Activated T-helper 1 cell treated with anti-CD3 and anti-CD28 coated beads, Interleukin-12 subunit alpha, Interleukin-12 subunit beta, Interleukin-2, Interleukin-4 antibody, amounts not matched to agents 30 ng/mL and 10 ng/mL and 1 ng/mL, durations not matched to agents 14 hours and 24 hours and 36 hours (primary cell): ENCODE measurements at regions not wholly inside any gene's neighbourhood (a gene's known extent, or its start where the extent isn't known, plus 50 kb on each side); places are given as distances from the start of the nearest gene placed in this dataset.

Experiments
- DNase-seq: peaks from one replicate; pipeline ENCODE4 v3.0.0; 2021; ENCODE audit warnings: low spot score
- H3K27ac Mint-ChIP-seq: one replicate; pipeline ENCODE4 v1.8.0; 2021; ENCODE audit warnings: mild to moderate bottlenecking, mixed read lengths
- H3K27me3 Mint-ChIP-seq: one replicate; pipeline ENCODE4 v1.8.0; 2022; ENCODE audit warnings: mild to moderate bottlenecking, moderate library complexity, mixed read lengths; ENCODE audit not compliant: insufficient read depth
- H3K36me3 Mint-ChIP-seq: one replicate; pipeline ENCODE4 v1.8.0; 2021; ENCODE audit warnings: low read depth, mixed read lengths
- H3K4me1 Mint-ChIP-seq: one replicate; pipeline ENCODE4 v1.8.0; 2021; ENCODE audit warnings: low read depth, mixed read lengths
- H3K4me3 Mint-ChIP-seq: one replicate; pipeline ENCODE4 v1.8.0; 2021; ENCODE audit warnings: mild to moderate bottlenecking, moderate library complexity, mixed read lengths
- H3K9me3 Mint-ChIP-seq: one replicate; pipeline ENCODE4 v1.8.0; 2021; ENCODE audit warnings: mixed read lengths
- intact Hi-C: fragments of 100-400 bp; cut with micrococcal nuclease; formaldehyde crosslinking; loops from one replicate; pipeline ENCODE4 v1.15.1; 2024

- peaks cover 4% of the 10 kb centered on the region for H3K27me3 Mint-ChIP-seq
- peaks cover 1% of the 10 kb centered on the region for H3K36me3 Mint-ChIP-seq
- no peaks in the 10 kb centered on the region for H3K4me1 Mint-ChIP-seq
- no peak for DNase-seq
- intact Hi-C loops = no loop called here
- no peak overlapping the region for H3K27ac Mint-ChIP-seq
- H3K9me3 Mint-ChIP-seq = peaks cover 17% of the 10 kb centered on the region
- no peak overlapping the region for H3K4me3 Mint-ChIP-seq
Observed at GRCh38 chr5:81893961-81894360, 77.9 kb upstream of the ATG10 start.

GRCh38 chr5:81884871-81885270, 87.0 kb upstream of the ATG10 start:
- intact Hi-C loops = no loop called here
- peaks cover 9% of the 10 kb centered on the region for H3K9me3 Mint-ChIP-seq

GRCh38 chr5:81883371-81883770, 88.5 kb upstream of the ATG10 start:
- H3K4me1 Mint-ChIP-seq = no peaks in the 10 kb centered on the region
- H3K27ac Mint-ChIP-seq = no peak overlapping the region
- H3K4me3 Mint-ChIP-seq = no peak overlapping the region
- no peak for DNase-seq
- no peaks in the 10 kb centered on the region for H3K9me3 Mint-ChIP-seq
- H3K27me3 Mint-ChIP-seq = peaks cover 4% of the 10 kb centered on the region
- intact Hi-C loops = no loop called here
- no peaks in the 10 kb centered on the region for H3K36me3 Mint-ChIP-seq

More at GRCh38 chr5:81884871-81885270, 87.0 kb upstream of the ATG10 start:
- no peak overlapping the region for H3K4me3 Mint-ChIP-seq
- peaks cover 8% of the 10 kb centered on the region for H3K27me3 Mint-ChIP-seq
- no peak for DNase-seq
- no peak overlapping the region for H3K27ac Mint-ChIP-seq
- no peaks in the 10 kb centered on the region for H3K4me1 Mint-ChIP-seq
- no peaks in the 10 kb centered on the region for H3K36me3 Mint-ChIP-seq

GRCh38 chr5:81881595-81881994, 90.2 kb upstream of the ATG10 start:
- Mint-ChIP-seq H3K27ac (no peak overlapping the region), H3K9me3 (no peaks in the 10 kb centered on the region), H3K36me3 (no peaks in the 10 kb centered on the region), H3K4me1 (no peaks in the 10 kb centered on the region), H3K27me3 (peaks cover 4% of the 10 kb centered on the region), H3K4me3 (no peak overlapping the region)
- DNase-seq = no peak
- intact Hi-C loops = no loop called here

- H3K4me3 Mint-ChIP-seq = no peak overlapping the region
- no peaks in the 10 kb centered on the region for H3K36me3 Mint-ChIP-seq
Observed at GRCh38 chr5:81879936-81880335, 91.9 kb upstream of the ATG10 start.

GRCh38 chr5:81878333-81878732, 93.5 kb upstream of the ATG10 start:
- no peaks in the 10 kb centered on the region for H3K4me1 Mint-ChIP-seq
- intact Hi-C loops = no loop called here
- H3K36me3 Mint-ChIP-seq = no peaks in the 10 kb centered on the region
- H3K4me3 Mint-ChIP-seq = no peak overlapping the region
- no peak for DNase-seq
- H3K27ac Mint-ChIP-seq = no peak overlapping the region
- peaks cover 4% of the 10 kb centered on the region for H3K27me3 Mint-ChIP-seq
- H3K9me3 Mint-ChIP-seq = no peaks in the 10 kb centered on the region

More at GRCh38 chr5:81879936-81880335, 91.9 kb upstream of the ATG10 start:
- intact Hi-C loops = no loop called here
- H3K9me3 Mint-ChIP-seq = no peaks in the 10 kb centered on the region
- DNase-seq = no peak
- H3K27ac Mint-ChIP-seq = no peak overlapping the region
- no peaks in the 10 kb centered on the region for H3K4me1 Mint-ChIP-seq
- H3K27me3 Mint-ChIP-seq = peaks cover 4% of the 10 kb centered on the region

GRCh38 chr5:81866994-81867393, 104.8 kb upstream of the ATG10 start:
- Mint-ChIP-seq H3K27me3 (peaks cover 8% of the 10 kb centered on the region), H3K36me3 (no peaks in the 10 kb centered on the region), H3K4me1 (no peaks in the 10 kb centered on the region), H3K4me3 (no peak overlapping the region), H3K9me3 (no peaks in the 10 kb centered on the region), H3K27ac (no peak overlapping the region)
- intact Hi-C loops = no loop called here
- DNase-seq = no peak

GRCh38 chr5:81860778-81861177, 109.9 kb upstream of the SSBP2 start:
- H3K27me3 Mint-ChIP-seq = peaks cover 7% of the 10 kb centered on the region
- intact Hi-C loops = no loop called here
- no peak overlapping the region for H3K27ac Mint-ChIP-seq
- H3K4me3 Mint-ChIP-seq = no peak overlapping the region
- H3K4me1 Mint-ChIP-seq = peaks cover 7% of the 10 kb centered on the region
- no peaks in the 10 kb centered on the region for H3K36me3 Mint-ChIP-seq
- no peak for DNase-seq
- no peaks in the 10 kb centered on the region for H3K9me3 Mint-ChIP-seq

GRCh38 chr5:81859624-81860023, 108.7 kb upstream of the SSBP2 start:
- no peak overlapping the region for H3K27ac Mint-ChIP-seq

GRCh38 chr5:81856948-81857928, 106.3 kb upstream of the SSBP2 start:
- DNase-seq = no peak
- no peaks in the 10 kb centered on the region for H3K9me3 Mint-ChIP-seq
- no peak overlapping the region for H3K27ac Mint-ChIP-seq
- H3K4me3 Mint-ChIP-seq = no peak overlapping the region
- intact Hi-C loops = loop anchor here (10.0 kb wide), 1 partner anchor 222 kb away; no protein-coding TSS in a partner anchor
- H3K36me3 Mint-ChIP-seq = no peaks in the 10 kb centered on the region
- peaks cover 20% of the 10 kb centered on the region for H3K4me1 Mint-ChIP-seq
- H3K27me3 Mint-ChIP-seq = peaks cover 2% of the 10 kb centered on the region

More at GRCh38 chr5:81859624-81860023, 108.7 kb upstream of the SSBP2 start:
- intact Hi-C loops = loop anchor here (10.0 kb wide), 1 partner anchor 225 kb away; no protein-coding TSS in a partner anchor
- H3K4me3 Mint-ChIP-seq = no peak overlapping the region
- no peaks in the 10 kb centered on the region for H3K9me3 Mint-ChIP-seq
- H3K4me1 Mint-ChIP-seq = peaks cover 7% of the 10 kb centered on the region
- no peak for DNase-seq
- H3K36me3 Mint-ChIP-seq = no peaks in the 10 kb centered on the region
- H3K27me3 Mint-ChIP-seq = peaks cover 2% of the 10 kb centered on the region

GRCh38 chr5:81855591-81855990, 104.7 kb upstream of the SSBP2 start:
- no peaks in the 10 kb centered on the region for H3K36me3 Mint-ChIP-seq
- no peak overlapping the region for H3K27ac Mint-ChIP-seq
- DNase-seq = no peak
- no peaks in the 10 kb centered on the region for H3K9me3 Mint-ChIP-seq
- no peak overlapping the region for H3K4me3 Mint-ChIP-seq
- intact Hi-C loops = loop anchor here (10.0 kb wide), 1 partner anchor 221 kb away; no protein-coding TSS in a partner anchor
- peaks cover 35% of the 10 kb centered on the region for H3K4me1 Mint-ChIP-seq
- H3K27me3 Mint-ChIP-seq = peaks cover 2% of the 10 kb centered on the region

GRCh38 chr5:81854915-81855314, 104.0 kb upstream of the SSBP2 start:
- H3K4me1 Mint-ChIP-seq = peaks cover 42% of the 10 kb centered on the region
- H3K9me3 Mint-ChIP-seq = no peaks in the 10 kb centered on the region
- no peaks in the 10 kb centered on the region for H3K36me3 Mint-ChIP-seq
- DNase-seq = no peak
- intact Hi-C loops = loop anchor here (5.0 to 10.0 kb wide), 4 partner anchors 220 to 1222 kb away; partner anchors contain the start of genes TMEM167A, XRCC4 and ZCCHC9
- no peak overlapping the region for H3K27ac Mint-ChIP-seq
- H3K27me3 Mint-ChIP-seq = peaks cover 2% of the 10 kb centered on the region
- H3K4me3 Mint-ChIP-seq = no peak overlapping the region

GRCh38 chr5:81854485-81854884, 103.6 kb upstream of the SSBP2 start:
- no peak for DNase-seq
- peaks cover 46% of the 10 kb centered on the region for H3K4me1 Mint-ChIP-seq
- intact Hi-C loops = loop anchor here (5.0 to 10.0 kb wide), 4 partner anchors 220 to 1223 kb away; partner anchors contain the start of genes TMEM167A, XRCC4 and ZCCHC9
- H3K27me3 Mint-ChIP-seq = no peaks in the 10 kb centered on the region
- H3K27ac Mint-ChIP-seq = no peak overlapping the region
- no peaks in the 10 kb centered on the region for H3K9me3 Mint-ChIP-seq
- H3K4me3 Mint-ChIP-seq = no peak overlapping the region
- H3K36me3 Mint-ChIP-seq = no peaks in the 10 kb centered on the region
